OCI-LY7 (cell line): ENCODE measurements at regions not wholly inside any gene's neighbourhood (a gene's known extent, or its start where the extent isn't known, plus 50 kb on each side); places are given as distances from the start of the nearest gene placed in this dataset.

ENCODE experiments used
- BruUV-seq: library from RNA; stranded (reverse); fragments of 400-500 nt; replicated peaks from 2 replicates; lab custom pipeline; 2021; lab: Mats Ljungman, UMichigan
- CTCF ChIA-PET: fragments of 300-600 bp; sonication (Branson Sonifier 250); formaldehyde crosslinking; loops from one replicate; lab custom pipeline; 2022; ENCODE audit warnings: antibody characterized with exemption; ENCODE audit not compliant: unreplicated experiment; lab: Charles Lee
- POLR2A ChIA-PET: fragments of 300-600 bp; sonication (Branson Sonifier 250); formaldehyde crosslinking; loops from one replicate; lab custom pipeline; 2022; ENCODE audit warnings: antibody characterized with exemption; lab: Charles Lee
- DNase-seq: peaks from one replicate; pipeline ENCODE4 v3.0.0-alpha.2; 2015; ENCODE audit warnings: low spot score
- H2AFZ ChIP-seq: fragments of 200-600 bp; sonication (generic), shearing (Covaris generic); 2 replicates; pipeline ENCODE4 v1.6.1; 2014; ENCODE audit warnings: mild to moderate bottlenecking, antibody characterized with exemption, low read length, moderate library complexity
- H3K27ac ChIP-seq: fragments of 200-600 bp; sonication (generic); 2 replicates; pipeline ENCODE4 v1.5.1; 2014; ENCODE audit warnings: mixed run types, low read depth, mild to moderate bottlenecking, moderate library complexity, low read length, inconsistent platforms; ENCODE audit not compliant: poor library complexity, severe bottlenecking
- H3K36me3 ChIP-seq: fragments of 200-600 bp; sonication (generic); 2 replicates; pipeline ENCODE4 v1.6.1; 2014; ENCODE audit warnings: mild to moderate bottlenecking, antibody characterized with exemption, low read length, moderate library complexity, mixed read lengths; ENCODE audit not compliant: insufficient read depth
- H3K4me1 ChIP-seq: fragments of 200-600 bp; sonication (generic); 2 replicates; pipeline ENCODE4 v1.5.1; 2014; ENCODE audit warnings: mild to moderate bottlenecking, low read length; ENCODE audit not compliant: insufficient read depth, poor library complexity, severe bottlenecking
- H3K4me2 ChIP-seq: fragments of 200-600 bp; sonication (generic); 2 replicates; pipeline ENCODE4 v1.6.1; 2014; ENCODE audit warnings: mild to moderate bottlenecking, low read length
- H3K4me3 ChIP-seq: fragments of 200-600 bp; sonication (generic); 2 replicates; pipeline ENCODE4 v1.5.1; 2014; ENCODE audit warnings: mild to moderate bottlenecking, low read depth, low read length; ENCODE audit not compliant: poor library complexity, severe bottlenecking
- H3K79me2 ChIP-seq: fragments of 200-600 bp; sonication (generic); 2 replicates; pipeline ENCODE4 v1.6.1; 2016; ENCODE audit warnings: low read depth, mild to moderate bottlenecking, low read length, moderate library complexity, mixed read lengths; ENCODE audit not compliant: insufficient read depth
- H3K9me2 ChIP-seq: fragments of 200-600 bp; sonication (generic); 2 replicates; pipeline ENCODE4 v1.6.1; 2016; ENCODE audit warnings: mild to moderate bottlenecking, low read length, mixed read lengths; ENCODE audit not compliant: insufficient read depth
- H3K9me3 ChIP-seq: fragments of 200-600 bp; sonication (generic); 2 replicates; pipeline ENCODE4 v1.6.1; 2014; ENCODE audit warnings: mild to moderate bottlenecking, mixed run types, low read length, mixed read lengths
- H4K20me1 ChIP-seq: fragments of 200-600 bp; sonication (generic); 2 replicates; pipeline ENCODE4 v1.6.1; 2014; ENCODE audit warnings: mild to moderate bottlenecking, antibody characterized with exemption, low read length, moderate library complexity, mixed read lengths; ENCODE audit not compliant: insufficient read depth
- CTCF ChIP-seq: fragments of 200-600 bp; sonication (generic); conservative IDR thresholded peaks from 2 replicates; pipeline ENCODE4 v1.5.1; 2014; ENCODE audit warnings: mild to moderate bottlenecking, antibody characterized with exemption, low read length, moderate library complexity, mixed read lengths
- EZH2phosphoT487 ChIP-seq: fragments of 200-600 bp; sonication (generic); IDR thresholded peaks from 2 replicates; pipeline ENCODE4 v1.6.1; 2018; ENCODE audit warnings: low read depth, borderline replicate concordance, mild to moderate bottlenecking, mixed run types, antibody characterized with exemption, low read length, moderate library complexity, mixed read lengths
- intact Hi-C: fragments of 100-400 bp; cut with micrococcal nuclease; formaldehyde crosslinking; loops from one replicate; pipeline ENCODE4 v1.10.0; 2022; ENCODE audit not compliant: unreplicated experiment

- CTCF ChIA-PET, result no interaction called here
- POLR2A ChIA-PET, result interaction anchor here (0.5 to 1.1 kb wide), 2 partner anchors 9 to 330 kb away, joined by 3 read pairs; no protein-coding TSS in a partner anchor
- Histone ChIP-seq H3K9me3 (0 out of 2 replicates have a peak, but pooled peaks cover 17% of the 10 kb centered on the region), H3K36me3 (no peaks in the 10 kb centered on the region), H2AFZ (no peak overlapping the region), H3K4me2 (no peak overlapping the region), H3K9me2 (no peaks in the 10 kb centered on the region), H3K79me2 (no peaks in the 10 kb centered on the region), H4K20me1 (no peaks in the 10 kb centered on the region), H3K4me3 (no peak overlapping the region), H3K27ac (no peak overlapping the region), H3K4me1 (no peaks in the 10 kb centered on the region)
- intact Hi-C loops, result no loop called here
- TF ChIP-seq CTCF, result no peak
- TF ChIP-seq EZH2phosphoT487, result no peak
- no peak for DNase-seq
- BruUV-seq, result no TSS peak
These were observed 711.6 kb upstream of the ADAMTS5 start for GRCh38 chr21:27678511-27678910.

- DNase-seq, result no peak
- intact Hi-C loops, result no loop called here
- Histone ChIP-seq H4K20me1 (no peaks in the 10 kb centered on the region), H3K36me3 (no peaks in the 10 kb centered on the region), H3K4me1 (no peaks in the 10 kb centered on the region), H3K79me2 (no peaks in the 10 kb centered on the region), H3K27ac (no peak overlapping the region), H2AFZ (no peak overlapping the region), H3K4me3 (no peak overlapping the region), H3K4me2 (no peak overlapping the region), H3K9me3 (0 out of 2 replicates have a peak, but pooled peaks cover 17% of the 10 kb centered on the region), H3K9me2 (no peaks in the 10 kb centered on the region)
- no TSS peak for BruUV-seq
- no peak for TF ChIP-seq CTCF
- no peak for TF ChIP-seq EZH2phosphoT487
- ChIA-PET POLR2A (interaction anchor here (0.7 kb wide), 1 partner anchor 1359 kb away, joined by 4 read pairs; no protein-coding TSS in a partner anchor), CTCF (no interaction called here)
These were observed 710.7 kb upstream of the ADAMTS5 start for GRCh38 chr21:27677546-27677945.

- no peaks in the 10 kb centered on the region for H3K9me2 ChIP-seq
- POLR2A ChIA-PET, result no interaction called here
- intact Hi-C loops, result no loop called here
- H3K4me2 ChIP-seq, result no peak overlapping the region
- CTCF ChIA-PET, result no interaction called here
- H3K4me1 ChIP-seq, result no peaks in the 10 kb centered on the region
- H3K27ac ChIP-seq, result no peak overlapping the region
- no peaks in the 10 kb centered on the region for H3K79me2 ChIP-seq
- H3K36me3 ChIP-seq, result no peaks in the 10 kb centered on the region
- no peaks in the 10 kb centered on the region for H4K20me1 ChIP-seq
- DNase-seq, result no peak
- H3K4me3 ChIP-seq, result no peak overlapping the region
- no TSS peak for BruUV-seq
- H2AFZ ChIP-seq, result no peak overlapping the region
- TF ChIP-seq EZH2phosphoT487 (no peak), CTCF (no peak)
- 0 out of 2 replicates have a peak, but pooled peaks cover 8% of the 10 kb centered on the region for H3K9me3 ChIP-seq
These were observed 708.4 kb upstream of the ADAMTS5 start for GRCh38 chr21:27675306-27675705.
